ENCODE measurements at regions not wholly inside any gene's neighbourhood (a gene's known extent, or its start where the extent isn't known, plus 50 kb on each side); places are given as distances from the start of the nearest gene placed in this dataset.

DNA sequence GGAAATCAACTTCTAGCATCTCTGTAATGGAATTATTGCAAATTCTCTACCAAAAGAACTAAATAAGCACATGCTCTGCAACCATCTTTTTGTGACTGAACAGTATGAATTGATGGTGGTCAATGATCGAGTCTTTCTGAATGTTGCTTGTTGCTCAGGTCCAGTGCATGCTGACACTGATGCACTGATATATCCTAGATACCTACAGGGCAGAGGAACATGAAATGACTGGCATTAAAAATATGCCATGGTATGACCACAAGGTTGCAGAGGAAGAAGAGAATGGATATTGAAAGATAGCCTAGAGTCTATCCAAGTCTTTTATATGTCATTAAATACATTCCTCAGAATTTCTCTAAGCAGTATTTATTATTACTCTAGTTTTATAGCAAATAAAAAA is 692.8 kb upstream of the TENM3 start:
- no peaks in the 10 kb centered on the region for H3K36me3 ChIP-seq (ENCODE audit: insufficient read depth, low read length)
- no peaks in the 10 kb centered on the region for H3K9me3 ChIP-seq (replicated peaks; ENCODE audit: low read length)
- peaks cover 16% of the 10 kb centered on the region for H3K4me1 ChIP-seq (ENCODE audit: control insufficient read depth, insufficient read depth, low read length)
- no peak overlapping the region for H3K4me2 ChIP-seq (ENCODE audit: low read length)
- no peak overlapping the region for H3K9ac ChIP-seq (ENCODE audit: low read depth, low read length)
- no peaks in the 10 kb centered on the region for H3K27me3 ChIP-seq (ENCODE audit: control insufficient read depth, insufficient read depth, low read length)
- no peak overlapping the region for H3K4me3 ChIP-seq (ENCODE audit: low read length)

DNA sequence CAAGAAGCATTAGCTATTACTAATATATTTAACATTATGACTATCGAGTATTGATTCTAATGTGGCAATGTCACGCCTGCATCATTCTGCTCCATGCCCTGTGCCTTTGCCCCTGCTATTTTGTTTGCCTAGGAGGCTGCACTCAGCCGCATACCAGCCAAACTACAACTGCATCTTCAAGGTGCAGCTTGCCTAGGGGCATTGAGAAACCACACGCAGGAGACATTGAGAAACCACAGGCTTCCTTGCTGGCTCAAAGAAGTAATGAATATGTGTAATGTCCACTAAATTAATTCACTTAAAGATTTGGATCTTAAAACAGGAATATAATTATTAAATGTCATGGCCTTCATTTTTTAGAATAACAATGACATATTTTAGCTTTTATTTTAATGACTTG is 683.6 kb upstream of the TENM3 start:
- Histone ChIP-seq H3K4me3 (ENCODE audit: low read length) (no peak overlapping the region), H3K4me1 (ENCODE audit: control insufficient read depth, insufficient read depth, low read length) (no peaks in the 10 kb centered on the region), H3K9ac (ENCODE audit: low read depth, low read length) (no peak overlapping the region)

DNA sequence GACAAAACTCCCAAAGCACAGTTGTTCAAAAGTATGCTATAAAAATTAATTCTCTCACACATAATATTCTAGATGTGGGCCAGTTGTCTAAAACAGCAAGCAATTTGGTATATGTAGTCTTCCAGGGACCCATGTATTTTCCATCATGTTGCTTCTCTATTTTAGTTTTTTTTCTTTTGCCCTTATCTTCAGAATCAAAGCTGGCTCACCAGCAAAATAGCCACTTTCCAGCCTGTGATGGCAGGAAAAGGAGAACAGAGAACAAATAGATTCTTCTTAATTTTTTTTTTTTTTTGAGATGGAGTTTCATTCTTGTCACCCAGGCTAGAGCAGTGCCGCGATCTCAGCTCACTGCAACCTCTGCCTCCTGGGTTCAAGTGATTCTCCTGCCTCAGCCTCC is 680.8 kb upstream of the TENM3 start:
- Histone ChIP-seq H3K4me2 (ENCODE audit: low read length) (no peak overlapping the region), H3K27me3 (ENCODE audit: control insufficient read depth, insufficient read depth, low read length) (no peaks in the 10 kb centered on the region), H3K36me3 (ENCODE audit: insufficient read depth, low read length) (no peaks in the 10 kb centered on the region), H3K9ac (ENCODE audit: low read depth, low read length) (no peak overlapping the region), H3K4me1 (ENCODE audit: control insufficient read depth, insufficient read depth, low read length) (peaks cover 3% of the 10 kb centered on the region), H3K9me3 (replicated peaks; ENCODE audit: low read length) (no peaks in the 10 kb centered on the region), H3K4me3 (ENCODE audit: low read length) (no peak overlapping the region)

More for the DNA sequence above, 683.6 kb upstream of the TENM3 start:
- Histone ChIP-seq H3K27me3 (ENCODE audit: control insufficient read depth, insufficient read depth, low read length) (no peaks in the 10 kb centered on the region), H3K36me3 (ENCODE audit: insufficient read depth, low read length) (no peaks in the 10 kb centered on the region), H3K9me3 (replicated peaks; ENCODE audit: low read length) (no peaks in the 10 kb centered on the region), H3K4me2 (ENCODE audit: low read length) (no peak overlapping the region)

GRCh38 chr4:181564625-181565024 is 678.6 kb upstream of the TENM3 start:
- Histone ChIP-seq H3K9me3 (replicated peaks; ENCODE audit: low read length) (no peaks in the 10 kb centered on the region), H3K27me3 (ENCODE audit: control insufficient read depth, insufficient read depth, low read length) (no peaks in the 10 kb centered on the region), H3K36me3 (ENCODE audit: insufficient read depth, low read length) (no peaks in the 10 kb centered on the region), H3K4me1 (ENCODE audit: control insufficient read depth, insufficient read depth, low read length) (peaks cover 3% of the 10 kb centered on the region), H3K9ac (ENCODE audit: low read depth, low read length) (no peak overlapping the region), H3K4me2 (ENCODE audit: low read length) (no peak overlapping the region), H3K4me3 (ENCODE audit: low read length) (no peak overlapping the region)

GRCh38 chr4:181566490-181566889 is 676.7 kb upstream of the TENM3 start:
- no peak overlapping the region for H3K9ac ChIP-seq (ENCODE audit: low read depth, low read length)
- no peaks in the 10 kb centered on the region for H3K27me3 ChIP-seq (ENCODE audit: control insufficient read depth, insufficient read depth, low read length)
- no peak overlapping the region for H3K4me3 ChIP-seq (ENCODE audit: low read length)
- H3K36me3 ChIP-seq (ENCODE audit: insufficient read depth, low read length): no peaks in the 10 kb centered on the region
- peaks cover 3% of the 10 kb centered on the region for H3K4me1 ChIP-seq (ENCODE audit: control insufficient read depth, insufficient read depth, low read length)
- H3K4me2 ChIP-seq (ENCODE audit: low read length): no peak overlapping the region
- H3K9me3 ChIP-seq (replicated peaks; ENCODE audit: low read length): no peaks in the 10 kb centered on the region

GRCh38 chr4:181569553-181569952 is 673.6 kb upstream of the TENM3 start:
- no peak overlapping the region for H3K9ac ChIP-seq (ENCODE audit: low read depth, low read length)
- no peaks in the 10 kb centered on the region for H3K36me3 ChIP-seq (ENCODE audit: insufficient read depth, low read length)
- no peak overlapping the region for H3K4me2 ChIP-seq (ENCODE audit: low read length)
- no peaks in the 10 kb centered on the region for H3K27me3 ChIP-seq (ENCODE audit: control insufficient read depth, insufficient read depth, low read length)
- peaks cover 3% of the 10 kb centered on the region for H3K4me1 ChIP-seq (ENCODE audit: control insufficient read depth, insufficient read depth, low read length)
- H3K9me3 ChIP-seq (replicated peaks; ENCODE audit: low read length): no peaks in the 10 kb centered on the region
- no peak overlapping the region for H3K4me3 ChIP-seq (ENCODE audit: low read length)

DNA sequence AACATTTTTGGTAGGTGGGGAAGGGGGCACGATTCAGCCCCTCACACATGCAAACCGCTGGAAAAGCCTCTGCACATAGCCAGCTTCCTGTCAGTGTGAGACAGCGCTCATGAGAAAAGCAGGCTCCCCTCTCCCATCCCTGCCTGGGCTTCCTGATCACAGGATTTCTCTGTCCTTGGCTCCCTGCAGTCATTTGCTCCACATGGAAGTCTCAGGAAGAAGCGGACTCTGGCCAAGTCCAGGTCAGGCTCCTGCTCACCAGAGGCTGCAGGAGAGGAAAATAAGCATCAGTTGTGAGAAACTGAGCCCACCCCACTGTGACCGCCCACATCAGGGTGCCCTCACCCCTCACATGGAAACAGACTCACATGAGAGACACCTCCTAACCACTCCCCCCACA is 664.3 kb upstream of the TENM3 start:
- H3K4me3 ChIP-seq (ENCODE audit: low read length): no peak overlapping the region
- no peaks in the 10 kb centered on the region for H3K9me3 ChIP-seq (replicated peaks; ENCODE audit: low read length)
- H3K4me2 ChIP-seq (ENCODE audit: low read length): no peak overlapping the region
- no peaks in the 10 kb centered on the region for H3K36me3 ChIP-seq (ENCODE audit: insufficient read depth, low read length)
- no peak overlapping the region for H3K9ac ChIP-seq (ENCODE audit: low read depth, low read length)
- H3K27me3 ChIP-seq (ENCODE audit: control insufficient read depth, insufficient read depth, low read length): no peaks in the 10 kb centered on the region
- peaks cover 2% of the 10 kb centered on the region for H3K4me1 ChIP-seq (ENCODE audit: control insufficient read depth, insufficient read depth, low read length)

GRCh38 chr4:181579486-181579885 is 663.7 kb upstream of the TENM3 start:
- Histone ChIP-seq H3K4me2 (ENCODE audit: low read length) (no peak overlapping the region), H3K36me3 (ENCODE audit: insufficient read depth, low read length) (no peaks in the 10 kb centered on the region), H3K9ac (ENCODE audit: low read depth, low read length) (no peak overlapping the region), H3K9me3 (replicated peaks; ENCODE audit: low read length) (no peaks in the 10 kb centered on the region), H3K4me1 (ENCODE audit: control insufficient read depth, insufficient read depth, low read length) (peaks cover 2% of the 10 kb centered on the region), H3K4me3 (ENCODE audit: low read length) (no peak overlapping the region), H3K27me3 (ENCODE audit: control insufficient read depth, insufficient read depth, low read length) (no peaks in the 10 kb centered on the region)

DNA sequence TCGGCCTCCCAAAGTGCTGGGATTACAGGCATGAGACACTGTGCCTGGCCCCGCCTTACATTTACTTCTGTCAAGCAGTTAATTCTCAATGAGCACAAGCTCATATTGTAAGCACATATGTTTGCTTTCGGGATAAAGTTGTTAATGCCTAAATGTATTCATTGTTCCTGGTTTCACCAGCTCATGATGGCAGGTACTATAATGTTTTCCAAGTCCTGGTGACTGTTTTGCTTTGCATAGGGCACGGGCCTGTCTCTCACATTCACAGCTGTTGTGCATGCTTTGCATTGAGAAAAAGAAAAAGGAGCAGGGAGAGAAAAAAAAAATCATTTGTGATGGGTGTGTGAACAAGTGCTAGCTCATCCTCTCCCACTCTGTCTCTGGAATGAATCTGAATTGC is 661.2 kb upstream of the TENM3 start:
- Histone ChIP-seq H3K4me3 (ENCODE audit: low read length) (no peak overlapping the region), H3K9me3 (replicated peaks; ENCODE audit: low read length) (no peaks in the 10 kb centered on the region), H3K36me3 (ENCODE audit: insufficient read depth, low read length) (no peaks in the 10 kb centered on the region)

DNA sequence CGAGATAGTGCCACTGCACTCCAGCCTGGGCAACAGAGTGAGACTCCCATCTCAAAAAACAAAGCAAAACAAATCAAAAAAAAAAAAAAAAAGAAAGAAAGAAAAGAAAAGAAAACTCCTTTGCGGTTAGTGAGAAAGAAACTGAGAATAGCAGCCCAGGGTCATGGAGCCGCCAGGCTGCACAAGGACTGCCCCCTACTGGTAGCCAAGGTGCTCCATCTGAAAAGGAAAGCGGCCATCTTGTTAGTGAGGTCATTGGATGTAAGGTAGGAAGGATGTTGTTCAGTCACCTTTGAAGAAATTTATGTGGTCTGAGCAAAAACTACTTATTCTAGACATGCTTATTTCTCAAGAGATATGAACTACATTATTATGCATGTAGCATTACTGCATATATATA is 660.6 kb upstream of the TENM3 start:
- Histone ChIP-seq H3K36me3 (ENCODE audit: insufficient read depth, low read length) (no peaks in the 10 kb centered on the region), H3K9me3 (replicated peaks; ENCODE audit: low read length) (no peaks in the 10 kb centered on the region), H3K4me1 (ENCODE audit: control insufficient read depth, insufficient read depth, low read length) (peaks cover 2% of the 10 kb centered on the region), H3K4me2 (ENCODE audit: low read length) (no peak overlapping the region), H3K27me3 (ENCODE audit: control insufficient read depth, insufficient read depth, low read length) (no peaks in the 10 kb centered on the region), H3K9ac (ENCODE audit: low read depth, low read length) (no peak overlapping the region), H3K4me3 (ENCODE audit: low read length) (no peak overlapping the region)

More for the DNA sequence above, 661.2 kb upstream of the TENM3 start:
- Histone ChIP-seq H3K4me2 (ENCODE audit: low read length) (no peak overlapping the region), H3K9ac (ENCODE audit: low read depth, low read length) (no peak overlapping the region), H3K4me1 (ENCODE audit: control insufficient read depth, insufficient read depth, low read length) (peaks cover 2% of the 10 kb centered on the region), H3K27me3 (ENCODE audit: control insufficient read depth, insufficient read depth, low read length) (no peaks in the 10 kb centered on the region)

DNA sequence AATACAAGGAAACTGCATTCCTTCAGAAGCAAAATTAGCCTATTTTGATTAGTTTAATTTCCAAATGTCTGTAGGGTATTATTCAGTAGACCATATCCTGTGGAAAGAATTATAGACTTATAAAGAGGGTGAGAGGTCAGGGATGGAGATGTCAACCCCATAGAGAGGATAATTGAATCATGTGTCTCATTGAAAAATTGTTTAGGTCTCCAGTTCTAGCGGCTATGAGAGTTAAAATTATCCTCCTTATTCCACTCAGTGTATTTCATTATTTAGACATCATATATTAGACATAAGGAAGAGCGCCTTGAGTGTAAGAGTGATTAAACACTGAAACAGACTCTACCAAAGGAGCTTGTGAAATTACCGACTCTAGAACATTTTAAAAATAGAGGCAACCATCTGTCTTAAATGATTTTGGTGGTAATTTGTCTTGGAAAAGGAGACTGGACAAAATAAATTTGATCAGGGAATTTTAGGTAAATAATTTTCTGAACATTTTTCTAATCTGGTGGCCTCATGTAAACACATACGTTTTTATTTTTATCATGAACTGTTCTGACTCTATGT is 654.4 kb upstream of the TENM3 start:
- H3K27me3 ChIP-seq (ENCODE audit: control insufficient read depth, insufficient read depth, low read length): no peaks in the 10 kb centered on the region
- no peak overlapping the region for H3K9ac ChIP-seq (ENCODE audit: low read depth, low read length)
- no peaks in the 10 kb centered on the region for H3K9me3 ChIP-seq (replicated peaks; ENCODE audit: low read length)
- H3K4me2 ChIP-seq (ENCODE audit: low read length): no peak overlapping the region
- no peaks in the 10 kb centered on the region for H3K4me1 ChIP-seq (ENCODE audit: control insufficient read depth, insufficient read depth, low read length)
- H3K36me3 ChIP-seq (ENCODE audit: insufficient read depth, low read length): no peaks in the 10 kb centered on the region
- no peak overlapping the region for H3K4me3 ChIP-seq (ENCODE audit: low read length)

DNA sequence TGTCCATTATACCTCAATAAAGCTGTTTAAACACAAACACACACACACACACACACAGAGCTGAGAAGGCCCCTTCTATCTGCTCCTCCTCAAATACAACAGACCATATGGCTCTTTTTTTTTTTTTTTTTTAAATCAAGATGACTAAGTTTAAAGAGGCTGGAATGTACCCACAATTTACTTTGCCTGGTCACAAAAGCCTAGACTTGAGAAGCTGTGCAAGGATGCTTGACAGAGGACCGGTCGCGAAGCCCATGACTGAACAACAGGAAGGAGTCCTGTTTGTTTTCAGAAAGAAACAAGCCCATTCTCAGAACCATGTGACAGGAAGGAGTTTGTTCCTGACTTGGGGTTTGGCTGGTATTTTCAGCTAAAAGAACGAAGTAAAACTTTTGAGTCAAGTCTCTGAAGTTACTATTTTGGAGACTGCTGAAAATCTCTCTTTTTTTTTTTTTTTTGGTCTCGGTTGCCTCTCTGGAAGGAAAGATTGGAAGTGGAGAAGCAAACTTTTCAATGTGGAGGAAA is 650.9 kb upstream of the TENM3 start:
- Histone ChIP-seq H3K4me3 (ENCODE audit: low read length) (no peak overlapping the region), H3K4me1 (ENCODE audit: control insufficient read depth, insufficient read depth, low read length) (no peaks in the 10 kb centered on the region), H3K36me3 (ENCODE audit: insufficient read depth, low read length) (no peaks in the 10 kb centered on the region), H3K9ac (ENCODE audit: low read depth, low read length) (no peak overlapping the region), H3K4me2 (ENCODE audit: low read length) (no peak overlapping the region), H3K9me3 (replicated peaks; ENCODE audit: low read length) (no peaks in the 10 kb centered on the region), H3K27me3 (ENCODE audit: control insufficient read depth, insufficient read depth, low read length) (no peaks in the 10 kb centered on the region)
